ENCODE measurements at regions not wholly inside any gene's neighbourhood (a gene's known extent, or its start where the extent isn't known, plus 50 kb on each side); places are given as distances from the start of the nearest gene placed in this dataset.
"Not testable (repeated sequence)": the region's sequence is repeated elsewhere in the genome, so short reads cannot be mapped to it uniquely, and the experiment has no call there.

DNA sequence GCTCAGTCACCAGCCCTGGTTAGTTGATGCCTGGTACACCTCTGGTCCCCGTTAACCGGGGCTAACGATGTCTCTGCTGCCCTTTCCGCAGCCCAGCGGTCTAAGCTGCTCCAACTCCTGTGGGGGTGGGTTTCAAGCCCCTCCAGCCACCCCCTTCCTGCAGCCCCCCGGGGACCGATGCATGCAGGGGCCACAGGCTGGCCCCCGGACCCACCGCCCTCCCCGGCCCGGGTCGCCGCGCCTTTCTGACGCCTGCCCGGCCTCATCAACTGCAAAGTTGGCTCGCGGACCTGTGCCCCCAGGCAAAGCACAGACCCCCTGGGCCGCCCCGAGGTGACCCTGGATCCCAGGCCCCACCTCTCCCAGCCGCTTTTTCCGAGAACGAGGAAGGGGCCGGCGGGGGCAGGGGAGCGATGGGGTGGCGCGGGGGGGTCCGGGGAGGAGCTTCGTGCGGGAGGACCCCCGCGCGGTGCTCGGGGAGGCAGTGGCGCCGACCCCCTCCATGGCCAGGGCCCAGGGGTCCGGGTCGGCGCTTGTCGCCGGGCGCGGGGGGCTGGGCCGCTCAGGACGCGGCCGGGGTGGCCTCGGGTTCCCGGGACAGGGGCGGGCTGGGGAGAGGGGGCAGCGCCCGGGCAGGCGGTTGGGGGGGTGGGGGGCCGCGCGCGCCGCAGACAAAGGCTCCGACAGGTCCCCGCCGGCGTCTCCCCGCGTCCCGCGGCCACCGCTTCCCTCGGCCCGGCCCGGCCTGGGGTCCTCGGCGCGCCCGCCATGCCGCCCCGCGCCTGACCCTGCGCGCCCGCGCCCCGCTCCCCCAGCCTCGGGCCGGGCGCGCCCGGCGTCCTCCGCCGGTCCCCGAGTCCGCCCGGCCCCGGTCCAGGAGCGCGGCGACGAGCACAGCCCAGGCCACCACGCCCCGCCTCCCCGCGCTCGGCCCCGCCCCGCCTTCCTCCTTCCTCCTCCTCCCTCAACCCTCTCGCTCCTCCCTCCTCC lies 183.6 kb downstream of the ZNF479 start:
- WGBS, 4 donors = 50 to 72% (median 62%) methylated on average over 4 to 16 of the region's 107 CpGs; no CpG with 5 or more reads in 1 of the 4 donors
- H3K36me3 ChIP-seq; intact Hi-C loops (cut with DNase I); H3K4me1 ChIP-seq; DNase-seq; H3K4me3 ChIP-seq; H3K27ac ChIP-seq; H3K9me3 ChIP-seq; H3K27me3 ChIP-seq: not testable (repeated sequence)
- ATAC-seq = peak in 1 of 4 donors; percentile 9

DNA sequence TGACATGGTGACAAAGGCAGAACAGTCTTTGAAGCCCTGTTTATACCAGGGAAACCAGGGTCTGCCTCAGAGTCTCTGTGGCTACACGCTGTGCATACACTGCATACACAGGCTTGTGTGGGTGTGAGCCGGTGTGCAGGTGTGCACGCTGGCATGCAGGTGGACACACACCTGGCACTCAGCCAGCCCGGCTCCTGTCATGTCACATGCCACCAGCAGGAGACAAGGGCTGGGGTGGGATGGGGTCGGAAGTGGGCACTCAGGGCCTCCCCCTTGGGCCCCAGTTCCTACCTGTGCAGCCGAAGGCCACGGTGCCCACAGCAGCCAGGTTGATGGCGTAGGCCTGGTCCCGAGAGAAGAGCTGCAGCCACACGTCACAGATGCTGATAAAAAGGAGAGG lies 192.2 kb downstream of the ZNF479 start:
- intact Hi-C loops (cut with DNase I); H3K4me3 ChIP-seq; H3K36me3 ChIP-seq; H3K27me3 ChIP-seq; H3K4me1 ChIP-seq; H3K9me3 ChIP-seq; H3K27ac ChIP-seq: not testable (repeated sequence)
- ATAC-seq (peak in 1 of 4 donors; percentile 44), DNase-seq (peak in 1 of 5 donors; percentile 21)
- 87 to 96% methylated on average over 4 of the region's 10 CpGs; no CpG with 5 or more reads in 2 of the 4 donors for WGBS, 4 donors

DNA sequence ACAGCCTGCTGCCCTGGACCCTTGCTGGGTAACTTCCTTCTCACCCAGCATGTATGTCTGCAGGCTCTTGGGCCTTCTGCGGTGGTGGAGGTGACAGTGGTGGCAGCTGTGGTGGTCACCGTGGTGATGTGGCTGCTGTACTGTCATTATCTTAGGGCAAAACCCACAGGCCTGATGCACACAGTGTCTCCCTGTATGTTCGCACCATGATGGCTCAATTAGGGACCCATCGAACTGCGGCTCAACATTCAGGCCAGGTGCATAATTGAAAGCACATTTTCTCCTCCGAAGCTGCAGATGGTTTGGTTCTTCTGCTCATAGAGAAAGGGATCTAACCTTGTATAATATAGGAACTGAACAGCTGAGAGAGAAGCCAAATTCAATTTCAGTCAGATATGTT lies 208.3 kb downstream of the ZNF479 start:
- H3K27ac ChIP-seq; H3K9me3 ChIP-seq; H3K36me3 ChIP-seq; H3K27me3 ChIP-seq; intact Hi-C loops (cut with DNase I); H3K4me1 ChIP-seq; ATAC-seq; H3K4me3 ChIP-seq; DNase-seq: not testable (repeated sequence)
- WGBS, 4 donors = 76 to 100% (median 82%) methylated on average over 1 to 4 of the region's 6 CpGs; no CpG with 5 or more reads in 1 of the 4 donors

DNA sequence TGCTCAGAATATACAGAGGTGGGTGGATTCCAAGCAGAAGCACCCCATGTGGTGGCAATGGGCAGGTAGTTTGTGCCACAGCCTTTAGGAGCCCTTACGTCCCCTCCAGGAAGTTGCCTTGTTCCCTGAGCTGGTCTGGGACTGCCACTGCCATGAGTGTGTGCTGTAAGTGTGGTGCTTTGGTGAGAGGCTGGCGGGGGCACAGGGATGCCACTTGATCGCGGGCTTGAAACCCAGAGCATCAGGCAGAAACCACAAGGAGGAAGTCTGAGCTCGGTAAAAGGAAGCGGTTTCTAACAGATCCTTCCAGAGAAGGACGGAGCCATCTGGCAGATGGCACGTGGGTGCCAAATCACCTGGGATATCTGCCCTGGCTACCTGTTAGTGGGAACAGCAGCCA lies 221.3 kb downstream of the ZNF479 start:
- 69 to 81% methylated on average over 6 of the region's 8 CpGs; no CpG with 5 or more reads in 2 of the 4 donors for WGBS, 4 donors
- H3K27ac ChIP-seq; ATAC-seq; H3K27me3 ChIP-seq; DNase-seq; intact Hi-C loops (cut with DNase I); H3K36me3 ChIP-seq; H3K4me3 ChIP-seq; H3K4me1 ChIP-seq; H3K9me3 ChIP-seq: not testable (repeated sequence)

DNA sequence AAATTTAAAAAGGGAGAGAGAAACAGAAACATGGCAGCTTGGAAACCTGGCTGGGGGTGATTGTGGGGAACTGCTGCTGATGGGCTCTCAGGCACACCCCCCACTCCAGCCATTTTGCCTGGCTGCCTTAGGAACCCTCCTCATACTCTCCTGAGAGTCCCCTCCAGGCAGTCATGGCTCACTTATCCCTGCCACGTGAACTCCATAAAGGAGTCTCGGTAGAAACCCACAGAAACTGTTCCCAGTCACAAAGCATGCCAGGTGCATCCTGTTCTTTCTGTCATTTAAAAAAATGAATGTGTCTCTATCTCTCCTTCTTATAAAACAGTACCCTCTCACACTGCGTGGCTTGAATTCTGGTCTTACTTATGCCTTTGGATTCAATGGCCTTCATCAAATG lies 242.8 kb downstream of the ZNF479 start:
- H3K9me3 ChIP-seq; H3K36me3 ChIP-seq; intact Hi-C loops (cut with DNase I); H3K27ac ChIP-seq; DNase-seq; H3K27me3 ChIP-seq; ATAC-seq; H3K4me1 ChIP-seq; H3K4me3 ChIP-seq: not testable (repeated sequence)
- WGBS, 4 donors = 49 to 62% (median 53%) methylated on average over 3 of the region's 3 CpGs

DNA sequence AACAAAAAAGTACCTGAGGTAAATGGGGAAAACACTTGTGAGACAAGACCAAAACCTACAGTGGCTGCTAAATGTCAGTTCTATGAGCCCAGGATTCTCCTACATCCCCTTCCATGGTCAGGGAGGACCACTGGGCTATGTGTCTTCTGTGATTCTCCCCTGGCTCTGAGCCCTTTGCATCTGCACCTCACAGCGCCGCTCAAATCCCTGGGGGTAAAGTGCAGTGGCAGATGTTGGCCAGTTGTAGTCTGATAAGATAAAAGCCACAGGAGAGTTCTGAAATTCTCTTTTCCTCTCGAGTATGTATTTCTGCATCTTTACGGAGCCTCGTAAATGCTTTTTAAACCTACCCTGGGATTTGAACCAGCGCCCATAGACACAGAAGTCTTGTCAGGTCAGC lies 247.1 kb downstream of the ZNF479 start:
- H3K36me3 ChIP-seq; H3K4me3 ChIP-seq; DNase-seq; H3K9me3 ChIP-seq; ATAC-seq; H3K4me1 ChIP-seq; H3K27me3 ChIP-seq; intact Hi-C loops (cut with DNase I); H3K27ac ChIP-seq: not testable (repeated sequence)
- 45 to 84% (median 70%) methylated on average over 2 to 5 of the region's 6 CpGs for WGBS, 4 donors

DNA sequence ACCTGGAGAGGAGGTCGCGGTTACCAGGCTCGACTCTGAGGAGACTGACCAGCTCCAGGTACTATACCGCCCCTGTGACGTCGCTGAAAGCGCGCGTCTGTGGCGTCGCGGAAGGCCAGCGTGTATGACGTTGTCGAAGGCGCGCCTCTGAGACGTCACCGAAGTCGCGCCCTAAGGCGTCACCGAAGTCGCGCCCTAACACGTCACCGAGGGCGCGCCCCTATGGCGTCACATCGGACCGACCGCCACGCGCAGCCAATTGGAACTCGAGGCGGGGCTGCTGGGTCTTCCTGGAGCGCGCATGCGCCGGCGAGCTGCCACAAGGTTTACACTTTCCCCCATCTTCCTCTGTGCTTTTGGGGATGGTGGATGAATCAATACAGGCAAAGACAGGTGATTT lies 249.9 kb downstream of the ZNF479 start:
- peak in 1 of 5 donors; percentile 17 for DNase-seq
- H3K4me3 ChIP-seq; ATAC-seq; intact Hi-C loops (cut with DNase I); H3K9me3 ChIP-seq; H3K27me3 ChIP-seq; H3K27ac ChIP-seq; H3K4me1 ChIP-seq; H3K36me3 ChIP-seq: not testable (repeated sequence)
- WGBS, 4 donors = 56 to 67% (median 64%) methylated on average over 26 to 42 of the region's 42 CpGs

Small RNA genes in the stretch of these regions (microRNA-seq; reads per million reads assigned to microRNA genes)
- gene MIR4283-1 = 0 reads per million in 4 donors
